Choroid plexus epithelial cell (primary cell): ENCODE measurements at regions not wholly inside any gene's neighbourhood (a gene's known extent, or its start where the extent isn't known, plus 50 kb on each side); places are given as distances from the start of the nearest gene placed in this dataset.

Source experiments
- DNase-seq: peaks from one replicate; pipeline ENCODE4 v3.0.0-alpha.2; 2010; ENCODE audit warnings: low read depth
- H3K4me3 ChIP-seq: 2 replicates; pipeline ENCODE4 v1.5.1; 2011; ENCODE audit warnings: low read depth, mild to moderate bottlenecking, control low read depth, low read length, moderate library complexity
- TF ChIP-seq, protein P1 (sequence below): conservative IDR thresholded peaks from 2 replicates; pipeline ENCODE4 v1.5.1; 2011; ENCODE audit warnings: low read depth, mild to moderate bottlenecking, control low read depth, inconsistent platforms, low read length, moderate library complexity

DNA sequence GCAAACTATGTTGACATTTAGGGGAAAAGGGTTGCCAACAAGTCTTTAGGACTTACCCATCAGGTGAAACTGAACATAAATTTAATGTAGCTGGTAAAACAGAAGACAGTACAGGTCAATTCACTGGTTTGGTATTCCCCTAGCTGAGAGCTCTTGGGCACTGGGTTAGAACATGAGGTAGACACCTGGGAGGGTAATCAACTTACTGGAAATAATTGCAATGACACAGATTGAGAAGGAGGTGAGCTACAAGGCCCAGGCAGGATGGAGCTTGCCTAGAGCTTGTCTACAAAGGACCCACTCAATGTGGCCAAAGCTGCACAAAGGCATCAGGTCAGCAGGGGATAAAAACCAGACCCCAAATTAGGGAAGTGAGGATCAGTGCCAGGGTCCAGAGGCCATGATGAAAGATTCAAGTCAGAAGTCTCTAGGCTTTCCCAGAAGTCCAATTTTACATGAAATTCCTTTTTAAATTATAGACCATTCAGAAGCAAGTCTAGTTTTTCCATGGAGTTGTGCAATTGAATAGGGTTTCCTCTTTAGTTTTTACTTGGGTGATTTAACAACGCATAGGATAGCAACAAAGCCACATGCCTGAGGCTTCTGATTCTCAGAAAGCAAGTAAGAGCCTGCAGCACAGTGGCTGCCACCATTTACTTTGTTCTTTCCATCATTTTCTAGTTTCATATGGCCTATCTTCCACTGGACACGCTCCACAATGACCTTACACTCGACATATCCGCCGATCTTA is 194.0 kb downstream of the NDFIP2 start:
- TF ChIP-seq, protein P1, sequence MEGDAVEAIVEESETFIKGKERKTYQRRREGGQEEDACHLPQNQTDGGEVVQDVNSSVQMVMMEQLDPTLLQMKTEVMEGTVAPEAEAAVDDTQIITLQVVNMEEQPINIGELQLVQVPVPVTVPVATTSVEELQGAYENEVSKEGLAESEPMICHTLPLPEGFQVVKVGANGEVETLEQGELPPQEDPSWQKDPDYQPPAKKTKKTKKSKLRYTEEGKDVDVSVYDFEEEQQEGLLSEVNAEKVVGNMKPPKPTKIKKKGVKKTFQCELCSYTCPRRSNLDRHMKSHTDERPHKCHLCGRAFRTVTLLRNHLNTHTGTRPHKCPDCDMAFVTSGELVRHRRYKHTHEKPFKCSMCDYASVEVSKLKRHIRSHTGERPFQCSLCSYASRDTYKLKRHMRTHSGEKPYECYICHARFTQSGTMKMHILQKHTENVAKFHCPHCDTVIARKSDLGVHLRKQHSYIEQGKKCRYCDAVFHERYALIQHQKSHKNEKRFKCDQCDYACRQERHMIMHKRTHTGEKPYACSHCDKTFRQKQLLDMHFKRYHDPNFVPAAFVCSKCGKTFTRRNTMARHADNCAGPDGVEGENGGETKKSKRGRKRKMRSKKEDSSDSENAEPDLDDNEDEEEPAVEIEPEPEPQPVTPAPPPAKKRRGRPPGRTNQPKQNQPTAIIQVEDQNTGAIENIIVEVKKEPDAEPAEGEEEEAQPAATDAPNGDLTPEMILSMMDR = no peak
- H3K4me3 ChIP-seq = no peak overlapping the region
- DNase-seq = no peak

DNA sequence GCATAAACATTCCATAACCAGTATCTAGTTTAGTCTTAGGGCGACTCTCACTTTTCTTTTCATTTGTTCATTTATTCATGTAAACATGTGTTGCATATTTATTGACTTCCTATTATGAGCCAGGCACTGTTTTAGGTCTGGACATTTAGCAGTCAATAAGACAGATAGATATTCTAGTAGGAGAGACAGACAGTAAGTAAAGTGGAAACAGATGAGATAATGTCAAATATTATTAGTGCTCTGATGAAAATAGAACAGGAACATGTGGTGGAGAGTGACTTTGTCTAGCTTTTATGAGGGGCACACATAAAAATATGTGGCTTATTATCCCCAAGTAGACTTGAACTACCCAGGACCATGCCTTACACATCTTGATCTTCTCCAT is 193.0 kb downstream of the NDFIP2 start:
- no peak for DNase-seq
- H3K4me3 ChIP-seq = no peak overlapping the region
- TF ChIP-seq, protein P1 = no peak

DNA sequence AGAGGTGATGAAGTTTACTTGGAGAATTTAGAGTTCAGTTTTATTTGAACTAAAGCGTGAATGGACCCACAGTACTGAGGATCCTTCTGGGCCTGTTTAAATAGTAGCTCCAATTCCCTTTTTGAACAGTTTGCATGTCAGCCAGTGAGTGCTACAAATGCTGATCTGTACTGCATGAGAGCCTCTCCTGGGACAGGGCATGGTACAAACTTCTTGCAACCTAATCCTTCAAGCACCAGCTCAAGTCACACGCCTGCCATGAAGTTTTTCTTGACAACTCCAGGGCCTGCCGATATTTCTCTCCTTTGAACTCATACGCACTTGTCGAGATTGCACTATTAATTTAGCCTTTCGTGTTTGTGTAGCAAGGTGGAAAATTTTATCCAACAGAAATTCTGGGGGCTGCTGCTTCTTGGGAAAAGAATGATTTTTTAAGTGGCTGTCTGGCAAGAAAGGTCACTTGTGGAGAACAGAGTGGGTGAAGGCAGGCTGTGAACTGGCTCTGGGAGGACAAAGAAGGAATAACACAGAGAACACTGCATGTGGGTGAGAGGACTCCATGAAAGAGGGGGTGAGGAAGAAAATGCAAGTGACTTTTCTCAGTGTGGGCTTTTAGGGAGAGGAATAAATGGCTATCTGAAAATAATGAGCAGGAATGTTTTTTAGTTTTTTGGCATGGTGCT is 192.5 kb downstream of the NDFIP2 start:
- no peak for DNase-seq

DNA sequence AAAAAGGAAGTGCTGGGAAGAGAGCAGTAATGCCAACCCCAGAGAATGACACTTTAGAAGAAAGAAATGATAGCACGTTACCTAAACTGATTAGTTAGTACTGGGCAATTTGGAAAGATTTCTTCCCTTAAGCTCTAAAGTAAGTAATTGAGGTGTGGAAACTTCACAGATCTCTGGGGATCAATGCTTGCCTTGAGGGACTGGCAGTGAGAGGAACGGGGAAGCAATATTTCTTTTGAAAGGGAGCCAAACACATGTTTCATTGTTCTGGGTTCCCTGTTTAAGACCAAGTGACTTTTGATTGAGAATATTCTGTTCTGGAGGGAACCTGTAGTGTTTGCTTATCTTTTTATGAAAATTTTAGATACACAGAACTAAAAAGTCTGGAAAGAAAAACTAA is 190.5 kb downstream of the NDFIP2 start:
- H3K4me3 ChIP-seq = no peak overlapping the region
- TF ChIP-seq, protein P1 = no peak
- DNase-seq = no peak

More for the DNA sequence above, 192.5 kb downstream of the NDFIP2 start:
- no peak overlapping the region for H3K4me3 ChIP-seq
- TF ChIP-seq, protein P1 = no peak

DNA sequence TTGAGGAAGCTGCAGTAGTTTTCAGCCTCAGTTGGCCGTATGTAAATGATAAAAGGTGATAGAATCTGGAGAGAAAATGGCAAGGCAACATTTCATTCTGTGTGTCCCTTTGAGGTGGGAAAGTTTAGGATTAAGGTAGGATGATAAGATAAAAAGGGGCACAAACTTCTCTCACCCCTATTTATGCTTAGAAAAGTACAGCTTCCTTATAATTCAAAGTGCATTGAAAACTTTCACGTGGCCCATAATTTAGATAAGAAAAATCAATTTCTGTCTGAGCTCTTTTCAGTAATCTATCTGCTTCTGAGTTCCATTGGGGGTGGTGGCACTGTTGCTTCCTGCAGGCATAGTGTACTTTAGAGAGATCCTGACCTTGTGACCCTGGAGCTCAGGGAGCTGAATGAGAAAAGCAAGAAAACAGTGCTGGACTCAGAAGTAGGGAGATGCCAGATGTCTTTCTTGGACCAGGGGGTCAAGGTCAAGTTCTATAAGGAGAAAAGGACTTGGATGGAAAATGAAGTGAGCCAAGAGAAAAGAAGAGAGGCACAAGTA is 187.3 kb downstream of the NDFIP2 start:
- no peak overlapping the region for H3K4me3 ChIP-seq
- TF ChIP-seq, protein P1 = no peak
- DNase-seq = no peak

DNA sequence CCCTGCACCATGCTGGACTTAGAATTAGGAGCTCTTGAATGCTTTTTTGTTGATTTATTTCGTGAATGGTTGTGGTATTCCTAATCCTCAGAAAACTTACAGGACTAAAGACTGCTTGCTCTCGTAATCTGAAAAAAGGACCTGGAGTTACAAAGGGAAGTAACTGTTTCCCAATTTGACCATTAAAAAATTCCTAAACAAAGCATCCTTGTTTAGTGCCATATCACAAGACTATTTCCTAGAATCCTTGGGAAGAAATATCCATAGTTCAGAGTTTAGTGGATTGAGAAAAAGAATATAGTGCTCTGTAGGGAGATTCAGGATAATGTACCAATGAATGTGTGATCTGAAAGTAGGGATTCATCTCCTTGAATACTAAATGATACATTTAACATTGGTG is 186.8 kb downstream of the NDFIP2 start:
- DNase-seq = no peak
- no peak overlapping the region for H3K4me3 ChIP-seq
- TF ChIP-seq, protein P1 = no peak
